Tibial artery (tissue), 4 donors: ENCODE measurements at regions not wholly inside any gene's neighbourhood (a gene's known extent, or its start where the extent isn't known, plus 50 kb on each side); places are given as distances from the start of the nearest gene placed in this dataset.
"Not testable (repeated sequence)": the region's sequence is repeated elsewhere in the genome, so short reads cannot be mapped to it uniquely, and the experiment has no call there.

Source experiments
- DNase-seq, 2 donors: peaks; one replicate each; pipeline ENCODE4 v3.0.0-alpha.2; 2019
- H3K27ac ChIP-seq, 2 donors: fragments of 200-600 bp; sonication (generic) in 1 of 2; 1 replicate in 1 of 2; 2 replicates in 1 of 2; pipeline ENCODE4 v1.5.1; 2018 to 2019; ENCODE audit warnings: mild to moderate bottlenecking in 1 of 2
- H3K27me3 ChIP-seq, 2 donors: fragments of 200-600 bp; sonication (generic) in 1 of 2; one replicate each; pipeline versions ENCODE4 v1.5.1 to v1.6.0; 2016 to 2019
- H3K36me3 ChIP-seq, 3 donors: fragments of 200-600 bp; sonication (generic) in 2 of 3; one replicate each; pipeline ENCODE4 v1.5.1; 2016 to 2019; ENCODE audit warnings: mild to moderate bottlenecking in 2 of 3
- H3K4me1 ChIP-seq, 4 donors: fragments of 200-600 bp; sonication (generic) in 2 of 4; 1 replicate in 3 of 4; 2 replicates in 1 of 4; pipeline ENCODE4 v1.5.1; 2016 to 2019
- H3K4me3 ChIP-seq, 2 donors: fragments of 200-600 bp; sonication (generic) in 1 of 2; 1 replicate in 1 of 2; 2 replicates in 1 of 2; pipeline ENCODE4 v1.5.1; 2018 to 2019; ENCODE audit warnings: mild to moderate bottlenecking in 2 of 2
- H3K9me3 ChIP-seq, 3 donors: fragments of 200-600 bp; sonication (generic) in 1 of 3; one replicate each; pipeline ENCODE4 v1.5.1; 2016 to 2019
- intact Hi-C: fragments of 100-400 bp; cut with DNase I; formaldehyde crosslinking; loops from one replicate; pipeline ENCODE4 v1.15.0; 2023; ENCODE audit warnings: low total_unique reads

DNA sequence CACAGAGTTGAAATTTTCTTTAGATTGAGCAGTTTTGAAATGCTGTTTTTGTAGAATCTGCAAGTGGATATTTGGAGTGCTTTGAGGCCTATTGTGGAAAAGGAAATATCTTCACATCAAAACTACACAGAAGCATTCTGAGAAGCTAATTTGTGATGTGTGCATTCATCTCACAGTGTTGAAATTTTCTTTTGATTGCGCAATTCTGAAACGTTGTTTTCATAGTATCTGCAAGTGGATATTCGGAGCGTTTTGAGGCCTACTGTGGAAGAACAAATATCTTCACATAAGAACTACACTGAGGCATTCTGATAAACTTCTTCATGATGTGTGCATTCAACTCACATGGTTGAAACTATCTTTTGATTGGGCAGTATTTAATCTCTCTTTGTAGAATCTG lies 3143.4 kb upstream of the OR11H1 start:
- H3K27me3 ChIP-seq, H3K27ac ChIP-seq, H3K36me3 ChIP-seq, DNase-seq, H3K4me3 ChIP-seq, H3K4me1 ChIP-seq, intact Hi-C loops: not testable (repeated sequence)
- H3K9me3 ChIP-seq: peaks cover 4 to 16% (median 8%) of the 10 kb centered on the region in 3 donors

DNA sequence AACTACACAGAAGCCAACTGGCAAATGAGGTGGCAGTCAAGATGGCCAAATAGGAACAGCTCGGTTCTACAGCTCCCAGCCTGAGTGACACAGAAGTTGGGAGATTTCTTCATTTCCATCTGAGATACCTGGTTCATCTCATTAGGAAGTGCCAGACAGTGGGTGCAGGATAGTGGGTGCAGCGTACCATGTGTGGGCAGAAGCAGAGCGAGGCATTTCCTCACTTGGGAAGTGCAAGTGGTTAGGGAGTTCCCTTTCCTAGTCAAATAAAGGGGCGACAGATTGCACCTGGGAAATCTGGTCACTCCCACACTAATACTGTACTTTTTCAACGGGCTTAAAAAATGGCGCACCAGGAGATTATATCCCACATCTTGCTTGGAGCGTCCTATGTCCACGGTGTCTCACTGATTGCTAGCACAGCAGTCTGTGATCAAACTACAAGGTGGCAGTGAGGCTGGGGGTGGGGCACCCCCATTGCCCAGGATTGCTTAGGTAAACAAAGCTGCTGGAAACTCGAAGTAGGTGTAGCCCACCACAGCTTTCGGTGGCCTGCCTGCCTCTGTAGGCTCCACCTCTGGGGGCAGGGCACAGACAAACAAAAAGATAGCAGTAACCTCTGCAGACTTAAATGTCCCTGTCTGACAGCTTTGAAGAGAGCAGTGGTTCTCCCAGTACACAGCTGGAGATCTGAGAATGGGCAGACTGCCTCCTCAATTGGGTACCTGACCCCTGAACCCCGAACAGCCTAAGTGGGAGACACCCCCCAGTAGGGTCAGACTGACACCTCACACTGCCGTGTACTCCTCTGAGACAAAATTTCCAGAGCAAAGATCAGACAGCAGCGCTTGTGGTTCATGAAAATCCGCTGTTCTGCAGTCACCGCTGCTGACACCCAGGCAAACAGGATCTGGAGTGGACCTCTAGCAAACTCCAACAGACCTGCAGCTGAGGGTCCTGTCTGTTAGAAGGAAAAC lies 3138.9 kb upstream of the OR11H1 start:
- H3K27me3 ChIP-seq, H3K36me3 ChIP-seq, H3K4me3 ChIP-seq, H3K27ac ChIP-seq, H3K4me1 ChIP-seq, intact Hi-C loops: not testable (repeated sequence)
- DNase-seq: peak in 1 of 2 donors; percentile 51
- peaks cover 0 to 21% (median 4%) of the 10 kb centered on the region in 3 donors for H3K9me3 ChIP-seq

DNA sequence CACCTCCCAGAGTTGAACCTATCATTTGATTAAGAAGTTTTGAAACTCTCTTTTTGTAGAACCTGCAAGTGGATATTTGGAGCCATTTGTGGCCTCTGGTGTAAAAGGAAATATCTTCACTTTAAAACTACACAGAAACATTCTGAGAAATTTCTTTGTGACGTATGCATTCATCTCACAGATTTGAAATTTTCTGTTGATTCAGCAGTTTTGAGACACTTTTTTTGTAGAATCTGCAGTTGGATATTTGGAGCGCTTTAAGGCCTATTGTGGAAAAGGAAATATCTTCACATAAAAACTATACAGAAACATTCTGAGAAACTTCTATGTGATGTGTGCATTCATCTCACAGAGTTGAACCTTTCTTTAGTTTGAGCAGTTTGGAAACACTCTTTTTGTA lies 3130.7 kb upstream of the OR11H1 start:
- H3K9me3 ChIP-seq, DNase-seq, H3K36me3 ChIP-seq, H3K27me3 ChIP-seq, H3K4me1 ChIP-seq, H3K4me3 ChIP-seq, H3K27ac ChIP-seq, intact Hi-C loops: not testable (repeated sequence)

DNA sequence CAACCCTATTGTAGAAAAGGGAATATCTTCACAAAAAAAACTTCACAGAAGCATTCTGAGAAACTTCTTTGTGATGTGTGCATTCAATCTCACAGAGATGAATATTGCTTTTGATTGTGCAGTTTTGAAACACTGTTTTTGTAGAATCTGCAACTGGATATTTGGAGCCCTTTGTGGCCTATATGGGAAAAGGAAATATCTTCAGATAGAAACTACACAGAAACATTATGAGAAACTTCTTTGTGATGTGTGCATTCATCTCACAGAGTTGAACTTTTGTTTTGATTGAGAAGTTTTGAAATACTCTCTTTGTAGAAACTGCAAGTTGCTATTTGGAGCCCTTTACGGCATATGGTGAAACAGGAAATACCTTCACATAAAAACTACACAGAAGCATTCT lies 3126.1 kb upstream of the OR11H1 start:
- H3K4me3 ChIP-seq, DNase-seq, intact Hi-C loops, H3K27ac ChIP-seq, H3K27me3 ChIP-seq, H3K9me3 ChIP-seq, H3K4me1 ChIP-seq, H3K36me3 ChIP-seq: not testable (repeated sequence)

DNA sequence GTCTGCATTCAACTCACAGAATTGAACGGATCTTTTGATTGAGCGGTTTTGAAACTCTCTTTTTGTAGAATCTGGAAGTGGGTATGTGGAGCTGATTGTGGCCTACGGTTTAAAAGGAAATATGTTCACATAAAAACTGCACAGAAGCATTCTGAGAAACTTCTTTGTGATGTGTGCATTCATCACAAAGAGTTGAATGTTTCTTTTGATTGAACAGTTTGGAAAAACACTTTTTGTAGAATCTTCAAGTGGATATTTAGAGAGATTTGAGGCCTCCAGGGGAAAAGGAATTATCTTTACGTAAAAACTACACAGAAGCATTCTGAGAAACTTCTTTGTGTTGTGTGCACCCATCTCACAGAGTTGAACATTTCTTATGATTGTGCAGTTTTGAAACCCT lies 3125.5 kb upstream of the OR11H1 start:
- DNase-seq, H3K4me3 ChIP-seq, intact Hi-C loops, H3K27me3 ChIP-seq, H3K36me3 ChIP-seq, H3K4me1 ChIP-seq, H3K27ac ChIP-seq, H3K9me3 ChIP-seq: not testable (repeated sequence)

DNA sequence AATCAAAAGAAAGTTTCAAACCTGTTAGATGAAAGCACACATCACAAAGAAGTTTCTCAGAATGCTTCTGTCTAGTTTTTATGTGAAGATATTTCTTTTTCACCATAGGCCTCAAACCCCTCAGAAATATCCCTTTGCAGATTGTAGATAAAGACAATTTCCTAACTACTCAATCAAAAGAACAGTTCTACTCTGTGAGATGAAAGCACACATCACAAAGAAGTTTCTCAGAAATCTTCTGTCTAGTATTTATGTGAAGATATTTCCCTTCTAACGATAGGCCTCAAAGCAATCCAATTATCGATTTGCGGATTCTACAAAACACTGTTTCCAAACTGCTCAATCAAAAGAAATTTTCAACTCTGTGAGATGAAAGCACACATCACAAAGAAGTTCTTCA lies 3092.1 kb upstream of the OR11H1 start:
- H3K27me3 ChIP-seq, DNase-seq, intact Hi-C loops, H3K4me3 ChIP-seq, H3K36me3 ChIP-seq, H3K4me1 ChIP-seq, H3K27ac ChIP-seq: not testable (repeated sequence)
- H3K9me3 ChIP-seq: peaks cover 0 to 15% (median 9%) of the 10 kb centered on the region in 3 donors
